Large intestine (tissue), 3 donors: ENCODE measurements at regions not wholly inside any gene's neighbourhood (a gene's known extent, or its start where the extent isn't known, plus 50 kb on each side); places are given as distances from the start of the nearest gene placed in this dataset.
"Not testable (repeated sequence)": the region's sequence is repeated elsewhere in the genome, so short reads cannot be mapped to it uniquely, and the experiment has no call there.

Experiments used
- DNase-seq, 2 donors: peaks; one replicate each; pipeline versions ENCODE4 v3.0.0 to v3.0.0-alpha.2; 2013
- H3K27ac ChIP-seq: one replicate; pipeline ENCODE4 v1.5.1; 2013; ENCODE audit warnings: low read length
- H3K27me3 ChIP-seq: 2 replicates; pipeline ENCODE4 v1.6.1; 2013; ENCODE audit warnings: low read length; ENCODE audit not compliant: control insufficient read depth, insufficient read depth
- H3K36me3 ChIP-seq: 2 replicates; pipeline ENCODE4 v1.6.1; 2013; ENCODE audit warnings: low read length; ENCODE audit not compliant: control insufficient read depth, insufficient read depth
- H3K4me1 ChIP-seq: one replicate; pipeline ENCODE4 v1.6.1; 2013; ENCODE audit warnings: low read length; ENCODE audit not compliant: control insufficient read depth, insufficient read depth
- H3K4me3 ChIP-seq: one replicate; pipeline ENCODE4 v1.5.1; 2013; ENCODE audit warnings: low read length
- H3K9me3 ChIP-seq: one replicate; pipeline ENCODE4 v1.6.1; 2013; ENCODE audit warnings: mild to moderate bottlenecking, low read depth, low read length, moderate library complexity; ENCODE audit not compliant: control insufficient read depth
- WGBS: methylation state at CpG from one replicate; pipeline ENCODE4 v1.1.5; 2013; ENCODE audit warnings: low lambda C conversion rate; ENCODE audit not compliant: insufficient coverage; 5-methylcytosine and 5-hydroxymethylcytosine counted together

DNA sequence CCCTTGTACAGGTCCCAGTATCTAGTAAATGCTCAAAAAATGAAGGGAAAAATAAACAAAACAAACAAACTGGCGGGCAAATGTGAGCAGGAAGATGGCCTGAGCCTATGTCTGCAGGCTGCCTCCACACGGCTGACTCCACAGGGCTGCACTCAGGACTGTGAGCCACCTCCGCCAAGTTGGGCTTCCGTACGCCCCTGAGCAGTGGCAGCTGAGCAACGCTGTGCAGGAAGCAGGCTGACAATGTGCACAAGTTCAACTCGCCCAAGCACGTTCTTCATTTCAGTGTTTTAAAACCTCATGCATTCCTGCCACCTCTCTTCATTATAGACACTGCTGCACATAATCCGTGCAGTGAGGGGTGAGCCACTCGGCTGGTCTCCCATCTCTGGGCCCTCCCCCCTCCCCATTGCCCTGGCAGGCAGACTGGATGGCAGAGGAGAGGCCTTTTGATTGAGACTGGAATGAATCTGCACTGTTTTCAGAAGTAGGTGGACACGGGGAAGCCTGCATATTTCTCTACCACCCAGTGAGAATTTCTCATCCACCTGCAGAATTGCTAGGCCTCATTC is 915.3 kb downstream of the UQCRFS1 start:
- Histone ChIP-seq H3K4me1 (no peaks in the 10 kb centered on the region), H3K9me3 (no peaks in the 10 kb centered on the region), H3K4me3 (no peak overlapping the region), H3K27me3 (no peaks in the 10 kb centered on the region), H3K36me3 (no peaks in the 10 kb centered on the region), H3K27ac (no peak overlapping the region)
- no CpG with 5 or more reads among the region's 11 CpGs for WGBS
- no peak for DNase-seq

DNA sequence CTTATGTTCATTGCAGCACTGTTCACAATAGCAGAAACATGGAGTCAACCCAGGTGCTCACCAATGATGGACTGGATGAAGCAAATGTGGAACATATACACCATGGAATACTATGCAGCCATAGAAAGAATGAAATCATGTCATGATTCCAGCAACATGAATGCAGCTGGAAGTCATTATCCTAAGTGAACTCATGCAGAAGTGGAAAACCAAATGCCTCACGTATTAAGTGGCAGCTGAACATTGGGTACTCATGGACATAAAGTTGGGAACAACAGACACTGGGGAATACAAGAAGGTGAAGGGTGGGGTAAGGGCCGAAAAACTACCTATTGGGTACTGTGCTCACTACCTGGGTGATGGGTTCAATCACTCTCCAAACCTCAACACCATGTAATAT is 915.9 kb downstream of the UQCRFS1 start:
- Histone ChIP-seq H3K36me3 (no peaks in the 10 kb centered on the region), H3K27me3 (no peaks in the 10 kb centered on the region), H3K4me3 (no peak overlapping the region), H3K27ac (no peak overlapping the region), H3K4me1 (no peaks in the 10 kb centered on the region), H3K9me3 (no peaks in the 10 kb centered on the region)
- no peak for DNase-seq
- no CpG with 5 or more reads among the region's 2 CpGs for WGBS

DNA sequence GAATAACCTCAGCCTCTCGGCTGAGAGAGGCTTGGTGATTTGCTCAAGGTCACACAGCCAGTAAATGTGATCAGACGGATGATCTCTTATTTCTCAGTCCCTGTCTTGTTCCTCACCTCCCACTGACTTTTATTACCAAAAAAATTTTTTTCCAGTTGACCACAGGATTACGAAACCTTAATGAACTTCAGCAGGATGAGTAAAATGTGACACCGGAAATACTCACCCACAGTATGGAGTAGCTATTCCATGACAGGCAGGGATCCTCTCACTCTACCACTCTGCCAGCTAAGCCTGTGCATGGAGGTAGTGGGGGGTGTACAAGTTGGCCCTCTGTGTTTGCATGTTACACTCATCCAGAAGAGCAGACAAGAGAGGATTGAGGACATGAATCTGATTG is 916.4 kb downstream of the UQCRFS1 start:
- Histone ChIP-seq H3K4me1 (no peaks in the 10 kb centered on the region), H3K9me3 (no peaks in the 10 kb centered on the region), H3K27me3 (no peaks in the 10 kb centered on the region), H3K27ac (no peak overlapping the region), H3K36me3 (no peaks in the 10 kb centered on the region), H3K4me3 (no peak overlapping the region)
- WGBS, result no CpG with 5 or more reads among the region's 4 CpGs
- DNase-seq, result no peak

DNA sequence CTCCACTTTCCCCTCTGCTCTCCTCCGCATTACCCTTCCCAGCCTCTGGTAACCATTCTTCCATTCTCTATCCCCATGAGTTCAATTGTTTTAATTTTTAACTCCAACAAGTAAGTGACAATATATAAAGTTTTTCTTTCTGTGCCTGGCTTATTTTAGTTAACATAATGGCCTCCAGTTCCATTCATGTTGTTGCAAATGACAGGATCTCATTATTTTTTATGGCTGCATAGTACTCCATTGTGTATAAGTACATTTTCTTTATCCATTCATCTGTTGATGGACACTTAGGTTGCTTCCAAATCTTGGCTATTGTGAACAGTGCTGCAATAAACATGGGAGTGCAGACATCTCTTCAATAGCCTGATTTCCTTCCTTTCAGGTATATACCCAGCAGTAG is 918.0 kb downstream of the UQCRFS1 start:
- 100% methylated on average over 1 of the region's 1 CpG for WGBS
- not testable (repeated sequence) for H3K4me1 ChIP-seq, DNase-seq, H3K4me3 ChIP-seq, H3K27me3 ChIP-seq, H3K9me3 ChIP-seq, H3K36me3 ChIP-seq, H3K27ac ChIP-seq

GRCh38 chr19:28294395-28294794 is 918.6 kb downstream of the UQCRFS1 start:
- H3K27ac ChIP-seq, result no peak overlapping the region
- DNase-seq, result no peak
- no peak overlapping the region for H3K4me3 ChIP-seq
- WGBS, result no CpG with 5 or more reads among the region's 6 CpGs
- no peaks in the 10 kb centered on the region for H3K36me3 ChIP-seq
- no peaks in the 10 kb centered on the region for H3K4me1 ChIP-seq
- H3K9me3 ChIP-seq, result no peaks in the 10 kb centered on the region
- H3K27me3 ChIP-seq, result no peaks in the 10 kb centered on the region

- Histone ChIP-seq H3K9me3 (no peaks in the 10 kb centered on the region), H3K36me3 (no peaks in the 10 kb centered on the region), H3K4me3 (no peak overlapping the region), H3K27ac (no peak overlapping the region), H3K27me3 (no peaks in the 10 kb centered on the region), H3K4me1 (no peaks in the 10 kb centered on the region)
- DNase-seq, result no peak
- WGBS, result no CpG with 5 or more reads among the region's 3 CpGs
These were observed 919.3 kb downstream of the UQCRFS1 start for GRCh38 chr19:28293685-28294084.

GRCh38 chr19:28292822-28293500 is 920.0 kb downstream of the UQCRFS1 start:
- no peak overlapping the region for H3K27ac ChIP-seq
- no peaks in the 10 kb centered on the region for H3K4me1 ChIP-seq
- H3K36me3 ChIP-seq, result no peaks in the 10 kb centered on the region
- no CpG with 5 or more reads among the region's 10 CpGs for WGBS
- peak in 1 of 2 donors; percentile 17 for DNase-seq
- no peaks in the 10 kb centered on the region for H3K27me3 ChIP-seq
- no peaks in the 10 kb centered on the region for H3K9me3 ChIP-seq
- no peak overlapping the region for H3K4me3 ChIP-seq

- no CpG with 5 or more reads among the region's 4 CpGs for WGBS
- H3K27me3 ChIP-seq, result no peaks in the 10 kb centered on the region
These were observed 921.1 kb downstream of the UQCRFS1 start for GRCh38 chr19:28291874-28292273.

GRCh38 chr19:28290963-28291657 is 921.8 kb downstream of the UQCRFS1 start:
- no peak for DNase-seq
- Histone ChIP-seq H3K9me3 (no peaks in the 10 kb centered on the region), H3K27ac (no peak overlapping the region), H3K36me3 (no peaks in the 10 kb centered on the region), H3K4me1 (no peaks in the 10 kb centered on the region), H3K4me3 (no peak overlapping the region), H3K27me3 (no peaks in the 10 kb centered on the region)
- WGBS, result no CpG with 5 or more reads among the region's 3 CpGs

More at GRCh38 chr19:28291874-28292273, 921.1 kb downstream of the UQCRFS1 start:
- H3K4me3 ChIP-seq, result no peak overlapping the region
- H3K27ac ChIP-seq, result no peak overlapping the region
- no peaks in the 10 kb centered on the region for H3K36me3 ChIP-seq
- no peaks in the 10 kb centered on the region for H3K9me3 ChIP-seq
- DNase-seq, result no peak
- no peaks in the 10 kb centered on the region for H3K4me1 ChIP-seq

DNA sequence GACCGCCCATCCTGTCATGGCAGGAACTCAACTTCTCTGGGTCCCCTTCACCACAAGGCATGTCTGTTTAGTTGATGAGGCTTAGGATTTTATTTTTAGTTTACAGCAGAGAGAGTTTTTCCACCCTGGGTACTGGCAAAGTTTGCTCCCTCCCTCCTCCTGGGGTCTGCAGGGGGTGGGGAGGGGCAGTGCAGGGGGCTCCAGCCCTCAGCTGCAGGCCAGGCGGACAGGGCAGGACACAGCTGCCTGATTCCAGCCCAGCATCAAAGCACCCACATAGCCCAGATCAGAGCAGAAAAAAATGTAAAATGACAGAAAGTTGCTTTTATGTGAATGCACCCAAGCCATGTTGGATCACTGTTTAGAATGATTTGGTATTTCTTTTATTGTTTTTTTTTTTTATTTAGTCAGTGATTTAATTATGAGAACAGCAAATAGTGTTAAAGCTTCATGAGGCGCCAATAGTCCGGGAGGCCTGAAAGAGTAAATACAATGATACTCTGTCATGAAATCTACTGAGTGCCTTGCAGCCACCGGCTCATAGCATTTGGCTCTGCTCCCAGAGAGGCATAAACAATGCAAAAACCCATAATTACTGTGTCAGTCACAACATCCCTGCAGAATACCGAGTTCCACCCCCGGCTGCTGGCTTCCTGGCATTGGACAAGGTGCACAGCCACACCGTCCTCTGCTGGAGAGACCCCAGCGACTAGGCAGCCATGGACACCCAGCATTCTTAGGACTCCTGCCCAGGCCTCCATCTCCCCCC is 923.5 kb downstream of the UQCRFS1 start:
- no peaks in the 10 kb centered on the region for H3K36me3 ChIP-seq
- WGBS, result no CpG with 5 or more reads among the region's 9 CpGs
- peak; percentile 16 to 35 for DNase-seq
- H3K27ac ChIP-seq, result no peak overlapping the region
- no peaks in the 10 kb centered on the region for H3K27me3 ChIP-seq
- no peaks in the 10 kb centered on the region for H3K9me3 ChIP-seq
- H3K4me1 ChIP-seq, result no peaks in the 10 kb centered on the region
- H3K4me3 ChIP-seq, result no peak overlapping the region
